GM10266 (cell line): ENCODE measurements at regions not wholly inside any gene's neighbourhood (a gene's known extent, or its start where the extent isn't known, plus 50 kb on each side); places are given as distances from the start of the nearest gene placed in this dataset.

Experiments used
- DNase-seq: peaks from one replicate; pipeline ENCODE4 v3.0.0; 2012; ENCODE audit errors: extremely low spot score
- TF ChIP-seq, protein P1 (sequence below): IDR thresholded peaks from 2 replicates; pipeline ENCODE4 v1.5.1; 2012; ENCODE audit warnings: mild to moderate bottlenecking, low read depth; ENCODE audit not compliant: control insufficient read depth, insufficient read depth; ENCODE audit errors: missing control alignments

DNA sequence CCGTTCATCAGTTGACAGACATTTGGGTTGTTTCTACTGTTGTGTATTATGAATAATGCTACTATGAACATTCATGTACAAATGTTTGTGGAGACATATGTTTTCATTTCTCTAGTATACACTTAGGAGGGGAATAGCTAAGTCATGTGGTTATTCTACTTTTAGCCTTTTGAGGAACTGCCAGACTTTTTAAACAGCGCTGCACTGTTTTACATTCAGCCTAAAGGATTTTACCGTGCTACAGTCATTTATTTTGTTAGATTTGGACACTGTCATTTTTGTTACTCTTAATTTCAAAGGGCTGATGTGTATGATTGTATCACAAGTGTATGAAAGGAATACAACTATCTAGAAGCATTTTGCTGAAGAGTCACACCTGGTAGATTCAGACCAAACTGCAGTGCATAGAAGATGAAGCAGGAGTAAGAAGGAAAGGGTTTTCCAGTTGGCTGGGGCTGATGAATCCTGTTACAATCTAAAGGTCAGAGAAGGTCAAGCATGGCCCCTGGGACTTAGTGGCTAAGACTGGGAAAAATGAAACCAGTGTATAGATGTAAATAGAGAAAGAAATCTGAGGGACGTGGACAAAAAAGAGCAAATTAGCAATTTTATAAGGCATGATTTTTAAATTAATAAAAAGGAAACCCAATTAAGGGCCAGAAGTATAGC lies 509.7 kb downstream of the PSAT1 start:
- no peak for DNase-seq
- TF ChIP-seq, protein P1, sequence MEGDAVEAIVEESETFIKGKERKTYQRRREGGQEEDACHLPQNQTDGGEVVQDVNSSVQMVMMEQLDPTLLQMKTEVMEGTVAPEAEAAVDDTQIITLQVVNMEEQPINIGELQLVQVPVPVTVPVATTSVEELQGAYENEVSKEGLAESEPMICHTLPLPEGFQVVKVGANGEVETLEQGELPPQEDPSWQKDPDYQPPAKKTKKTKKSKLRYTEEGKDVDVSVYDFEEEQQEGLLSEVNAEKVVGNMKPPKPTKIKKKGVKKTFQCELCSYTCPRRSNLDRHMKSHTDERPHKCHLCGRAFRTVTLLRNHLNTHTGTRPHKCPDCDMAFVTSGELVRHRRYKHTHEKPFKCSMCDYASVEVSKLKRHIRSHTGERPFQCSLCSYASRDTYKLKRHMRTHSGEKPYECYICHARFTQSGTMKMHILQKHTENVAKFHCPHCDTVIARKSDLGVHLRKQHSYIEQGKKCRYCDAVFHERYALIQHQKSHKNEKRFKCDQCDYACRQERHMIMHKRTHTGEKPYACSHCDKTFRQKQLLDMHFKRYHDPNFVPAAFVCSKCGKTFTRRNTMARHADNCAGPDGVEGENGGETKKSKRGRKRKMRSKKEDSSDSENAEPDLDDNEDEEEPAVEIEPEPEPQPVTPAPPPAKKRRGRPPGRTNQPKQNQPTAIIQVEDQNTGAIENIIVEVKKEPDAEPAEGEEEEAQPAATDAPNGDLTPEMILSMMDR = no peak

DNA sequence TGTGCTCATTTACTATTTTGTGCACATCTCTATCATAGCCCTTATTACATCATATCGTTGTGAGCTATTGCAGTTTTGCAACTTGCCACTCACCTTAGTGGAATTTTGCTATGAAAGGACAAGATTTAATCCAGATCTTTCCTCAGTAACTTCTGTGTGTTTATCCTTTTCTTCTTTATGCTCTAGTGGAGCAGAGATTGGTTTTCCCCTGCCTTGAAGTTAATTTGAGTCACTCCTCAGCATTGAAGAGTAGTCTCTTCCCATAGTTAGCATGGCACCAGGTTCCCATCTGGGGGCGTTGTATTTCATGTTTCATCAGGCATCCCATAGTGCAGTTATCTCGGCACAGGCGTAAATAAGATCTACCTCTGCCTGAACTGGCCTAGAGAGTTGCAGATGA lies 510.4 kb downstream of the PSAT1 start:
- no peak for DNase-seq
- TF ChIP-seq, protein P1 = no peak

GRCh38 chr9:78808048-78808447 lies 511.1 kb downstream of the PSAT1 start:
- no peak for DNase-seq
- TF ChIP-seq, protein P1 = no peak

GRCh38 chr9:78811622-78812276 lies 514.8 kb downstream of the PSAT1 start:
- DNase-seq = no peak
- TF ChIP-seq, protein P1 = no peak

GRCh38 chr9:78812665-78813064 lies 515.7 kb downstream of the PSAT1 start:
- TF ChIP-seq, protein P1 = no peak
- DNase-seq = no peak

DNA sequence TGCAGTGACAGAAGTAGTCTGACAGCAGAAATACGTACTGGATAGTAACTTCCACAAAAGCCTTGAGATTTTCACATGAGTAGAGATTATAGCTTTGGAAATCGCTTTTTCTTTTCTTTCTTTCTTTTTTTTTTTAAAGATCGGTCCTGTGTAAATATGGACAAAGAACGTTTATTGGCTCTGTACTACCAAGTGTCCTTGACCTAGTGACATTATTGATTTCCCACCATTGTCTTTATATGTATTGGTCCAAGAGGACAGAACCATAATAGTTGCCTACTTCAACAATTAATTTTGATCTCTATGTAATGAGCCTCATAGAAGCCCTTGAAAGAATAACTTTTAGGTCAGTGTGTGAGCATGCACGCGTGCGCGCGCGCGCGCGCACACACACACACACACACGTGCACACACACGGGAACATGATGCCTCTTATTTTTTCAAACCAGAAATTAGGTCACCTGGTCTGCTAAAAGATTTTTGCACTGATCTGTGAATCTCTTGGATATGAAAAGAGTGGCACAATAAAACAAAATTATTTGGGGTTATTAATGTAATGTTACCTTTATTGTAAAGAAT lies 516.8 kb downstream of the PSAT1 start:
- TF ChIP-seq, protein P1 = no peak
- no peak for DNase-seq
